Retinal pigment epithelial cell (primary cell): ENCODE measurements at regions not wholly inside any gene's neighbourhood (a gene's known extent, or its start where the extent isn't known, plus 50 kb on each side); places are given as distances from the start of the nearest gene placed in this dataset.

Experiments used
- DNase-seq: peaks from one replicate; pipeline ENCODE4 v3.0.0-alpha.2; 2010; ENCODE audit warnings: low read depth
- H3K4me3 ChIP-seq: 2 replicates; pipeline ENCODE4 v1.5.1; 2011; ENCODE audit warnings: mild to moderate bottlenecking, low read length, control low read depth, moderate library complexity
- CTCF ChIP-seq: conservative IDR thresholded peaks from 2 replicates; pipeline ENCODE4 v1.5.1; 2011; ENCODE audit warnings: low read depth, low read length, control low read depth, inconsistent platforms

- DNase-seq = no peak
- no peak for TF ChIP-seq CTCF
- no peak overlapping the region for H3K4me3 ChIP-seq
Observed at GRCh38 chr6:14983599-14984518, 262.0 kb upstream of the JARID2 start.

DNA sequence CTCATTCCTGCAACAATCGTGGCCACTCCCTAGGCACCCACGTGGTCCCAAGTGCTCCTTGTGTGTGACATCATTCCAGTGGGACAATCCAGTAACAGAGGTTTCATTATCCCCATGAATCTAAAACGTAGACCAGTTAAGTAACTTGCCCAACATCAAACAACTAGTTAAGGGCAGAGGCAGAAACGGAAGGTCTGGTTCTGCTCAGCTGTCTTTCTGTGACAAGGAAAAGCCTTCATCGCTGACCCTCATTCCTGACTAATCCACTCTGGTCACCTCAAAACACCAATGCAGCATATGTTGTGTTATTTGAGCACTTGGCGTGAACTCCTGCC lies 261.4 kb upstream of the JARID2 start:
- no peak for DNase-seq
- H3K4me3 ChIP-seq = no peak overlapping the region
- TF ChIP-seq CTCF = no peak

DNA sequence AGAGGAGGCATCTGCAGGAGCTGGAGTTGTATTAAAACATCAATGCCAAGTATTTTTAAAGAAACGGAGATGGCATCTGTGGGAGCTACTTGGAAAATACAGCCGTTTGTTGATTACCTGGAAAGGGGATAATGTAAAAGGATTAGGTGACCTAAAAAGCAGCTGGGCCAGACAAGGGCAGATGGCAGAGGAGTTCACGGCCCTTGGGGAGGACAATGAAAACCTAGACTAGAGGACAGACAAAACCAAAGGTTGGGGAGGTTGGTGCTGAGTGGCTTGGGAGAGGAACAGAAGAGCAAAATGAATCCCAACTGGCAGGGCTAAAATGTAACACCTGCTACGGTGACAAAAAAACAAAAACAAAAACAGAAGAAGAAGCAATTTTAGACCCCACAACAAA lies 260.5 kb upstream of the JARID2 start:
- H3K4me3 ChIP-seq = no peak overlapping the region
- DNase-seq = no peak
- TF ChIP-seq CTCF = no peak

GRCh38 chr6:14986370-14986769 lies 259.5 kb upstream of the JARID2 start:
- no peak for TF ChIP-seq CTCF
- no peak for DNase-seq
- H3K4me3 ChIP-seq = no peak overlapping the region

DNA sequence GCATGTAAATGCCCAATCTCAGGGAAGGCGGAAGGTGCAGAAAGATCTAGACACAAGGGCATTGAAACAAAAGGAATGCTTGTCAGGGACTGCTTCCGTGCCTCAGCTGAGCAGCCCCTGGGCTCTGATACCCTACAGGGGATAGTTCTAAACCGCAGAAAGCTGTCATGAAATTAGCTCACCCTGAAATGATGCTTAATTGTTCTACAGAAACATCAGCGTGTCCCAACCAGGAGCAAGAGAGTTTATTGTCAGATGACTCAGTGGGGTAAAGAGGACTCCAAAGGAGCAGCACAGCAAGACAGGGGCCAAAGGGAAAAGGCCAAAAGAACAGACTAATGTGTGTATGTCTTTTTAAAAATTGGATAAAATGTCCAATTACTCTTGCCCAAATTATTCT lies 258.4 kb upstream of the JARID2 start:
- no peak overlapping the region for H3K4me3 ChIP-seq
- TF ChIP-seq CTCF = no peak
- no peak for DNase-seq

DNA sequence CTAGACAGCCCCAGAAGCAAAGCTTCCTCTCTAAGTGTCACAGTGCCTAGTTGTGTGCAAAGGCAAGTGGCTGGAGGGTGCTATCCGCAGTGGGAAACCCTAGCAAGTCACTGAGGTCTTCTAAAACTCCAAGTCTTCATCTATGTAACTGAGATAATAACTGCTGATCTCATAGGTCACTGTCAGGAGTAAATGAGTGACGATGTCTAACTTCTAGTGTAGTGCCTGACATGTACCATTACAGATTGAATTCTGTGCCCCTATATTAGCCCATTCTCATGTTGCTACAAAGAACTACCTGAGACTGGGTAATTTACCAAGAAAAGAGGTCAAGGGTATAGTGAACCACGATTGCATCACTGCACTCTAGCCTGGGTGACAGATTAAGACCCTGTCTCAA lies 253.5 kb upstream of the JARID2 start:
- no peak for DNase-seq
- no peak for TF ChIP-seq CTCF

DNA sequence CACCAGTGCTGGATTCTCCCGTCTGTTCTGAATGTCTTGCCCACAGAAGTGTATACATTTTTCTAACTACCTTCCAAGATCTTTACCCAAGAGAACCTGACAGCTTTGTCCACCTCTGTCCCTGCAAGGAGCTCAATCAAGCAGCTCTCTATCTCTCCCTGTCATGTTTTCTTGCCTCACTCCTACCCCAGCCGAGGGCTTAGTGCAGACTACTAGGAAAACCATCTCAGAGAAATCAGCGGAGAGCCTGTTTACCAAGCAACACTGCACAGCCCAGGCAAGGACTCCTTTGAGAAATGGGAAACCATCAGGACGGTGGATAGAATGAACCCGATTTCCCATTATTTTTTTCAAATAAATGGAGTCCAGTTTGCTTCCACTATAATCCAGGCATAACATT lies 250.7 kb upstream of the JARID2 start:
- no peak for DNase-seq
- no peak for TF ChIP-seq CTCF
- no peak overlapping the region for H3K4me3 ChIP-seq

More for the DNA sequence above, 253.5 kb upstream of the JARID2 start:
- H3K4me3 ChIP-seq = no peak overlapping the region
